ENCODE measurements at regions not wholly inside any gene's neighbourhood (a gene's known extent, or its start where the extent isn't known, plus 50 kb on each side); places are given as distances from the start of the nearest gene placed in this dataset.

- no peak overlapping the region for H3K9ac ChIP-seq (ENCODE audit: low read length)
- no peaks in the 10 kb centered on the region for H3K27me3 ChIP-seq (ENCODE audit: control insufficient read depth, insufficient read depth, low read length)
- H3K4me1 ChIP-seq (ENCODE audit: control insufficient read depth, insufficient read depth, low read length) = no peaks in the 10 kb centered on the region
- H3K27ac ChIP-seq (ENCODE audit: low read depth, low read length) = no peak overlapping the region
- no peaks in the 10 kb centered on the region for H3K36me3 ChIP-seq (ENCODE audit: control insufficient read depth, insufficient read depth, low read length)
- H3K4me3 ChIP-seq (ENCODE audit: low read length) = no peak overlapping the region
Measured at GRCh38 chr10:58885146-58885545, 291.3 kb upstream of the PHYHIPL start.

DNA sequence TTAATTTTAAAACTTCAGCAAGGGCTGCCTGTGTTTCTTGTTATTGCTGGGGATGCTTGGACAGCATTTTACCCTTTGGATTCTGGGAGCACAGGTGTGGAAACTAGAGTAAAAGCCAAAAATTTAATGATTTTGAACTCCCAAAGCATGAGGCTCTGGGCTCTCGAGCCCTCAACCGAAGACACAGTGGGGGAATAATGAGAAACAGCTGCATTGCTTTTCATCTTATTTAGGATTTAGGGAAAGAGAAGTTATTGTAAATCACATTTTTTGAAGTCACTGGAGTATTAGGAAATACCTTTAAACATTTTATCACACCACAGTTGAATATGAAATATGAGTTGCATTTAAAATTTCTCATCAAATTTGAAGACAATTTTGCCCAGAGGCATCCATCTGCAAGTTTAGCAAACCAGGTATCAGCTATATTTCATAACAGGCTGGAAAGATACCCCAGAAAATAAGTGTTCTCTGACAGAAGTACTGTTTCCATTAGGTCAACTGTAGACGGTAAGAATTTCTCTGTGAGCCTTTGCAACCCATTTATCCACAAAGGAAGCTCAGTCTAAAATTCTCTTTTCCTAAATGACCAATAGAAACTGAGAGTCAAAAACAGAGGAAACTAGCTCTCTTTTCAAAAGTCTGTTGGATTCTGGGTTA lies 290.6 kb upstream of the PHYHIPL start:
- no peak overlapping the region for H3K27ac ChIP-seq (ENCODE audit: low read depth, low read length)
- no peak overlapping the region for H3K9ac ChIP-seq (ENCODE audit: low read length)
- H3K36me3 ChIP-seq (ENCODE audit: control insufficient read depth, insufficient read depth, low read length) = no peaks in the 10 kb centered on the region
- no peak overlapping the region for H3K4me3 ChIP-seq (ENCODE audit: low read length)
- H3K27me3 ChIP-seq (ENCODE audit: control insufficient read depth, insufficient read depth, low read length) = no peaks in the 10 kb centered on the region
- H3K4me1 ChIP-seq (ENCODE audit: control insufficient read depth, insufficient read depth, low read length) = no peaks in the 10 kb centered on the region

GRCh38 chr10:58886406-58886805 lies 290.0 kb upstream of the PHYHIPL start:
- H3K36me3 ChIP-seq (ENCODE audit: control insufficient read depth, insufficient read depth, low read length) = no peaks in the 10 kb centered on the region
- H3K9ac ChIP-seq (ENCODE audit: low read length) = no peak overlapping the region
- H3K27me3 ChIP-seq (ENCODE audit: control insufficient read depth, insufficient read depth, low read length) = no peaks in the 10 kb centered on the region
- H3K27ac ChIP-seq (ENCODE audit: low read depth, low read length) = no peak overlapping the region
- no peak overlapping the region for H3K4me3 ChIP-seq (ENCODE audit: low read length)
- H3K4me1 ChIP-seq (ENCODE audit: control insufficient read depth, insufficient read depth, low read length) = no peaks in the 10 kb centered on the region

GRCh38 chr10:58887474-58887873 lies 289.0 kb upstream of the PHYHIPL start:
- H3K27ac ChIP-seq (ENCODE audit: low read depth, low read length) = no peak overlapping the region
- no peaks in the 10 kb centered on the region for H3K36me3 ChIP-seq (ENCODE audit: control insufficient read depth, insufficient read depth, low read length)
- H3K4me3 ChIP-seq (ENCODE audit: low read length) = no peak overlapping the region
- H3K27me3 ChIP-seq (ENCODE audit: control insufficient read depth, insufficient read depth, low read length) = no peaks in the 10 kb centered on the region
- no peak overlapping the region for H3K9ac ChIP-seq (ENCODE audit: low read length)
- H3K4me1 ChIP-seq (ENCODE audit: control insufficient read depth, insufficient read depth, low read length) = no peaks in the 10 kb centered on the region

GRCh38 chr10:58888957-58889356 lies 287.5 kb upstream of the PHYHIPL start:
- Histone ChIP-seq H3K4me3 (ENCODE audit: low read length) (no peak overlapping the region), H3K27ac (ENCODE audit: low read depth, low read length) (no peak overlapping the region), H3K36me3 (ENCODE audit: control insufficient read depth, insufficient read depth, low read length) (no peaks in the 10 kb centered on the region), H3K4me1 (ENCODE audit: control insufficient read depth, insufficient read depth, low read length) (no peaks in the 10 kb centered on the region), H3K27me3 (ENCODE audit: control insufficient read depth, insufficient read depth, low read length) (no peaks in the 10 kb centered on the region), H3K9ac (ENCODE audit: low read length) (no peak overlapping the region)

GRCh38 chr10:58892031-58892531 lies 284.4 kb upstream of the PHYHIPL start:
- Histone ChIP-seq H3K27ac (ENCODE audit: low read depth, low read length) (no peak overlapping the region), H3K9ac (ENCODE audit: low read length) (no peak overlapping the region), H3K4me1 (ENCODE audit: control insufficient read depth, insufficient read depth, low read length) (peaks cover 4% of the 10 kb centered on the region), H3K27me3 (ENCODE audit: control insufficient read depth, insufficient read depth, low read length) (no peaks in the 10 kb centered on the region), H3K4me3 (ENCODE audit: low read length) (no peak overlapping the region), H3K36me3 (ENCODE audit: control insufficient read depth, insufficient read depth, low read length) (no peaks in the 10 kb centered on the region)

DNA sequence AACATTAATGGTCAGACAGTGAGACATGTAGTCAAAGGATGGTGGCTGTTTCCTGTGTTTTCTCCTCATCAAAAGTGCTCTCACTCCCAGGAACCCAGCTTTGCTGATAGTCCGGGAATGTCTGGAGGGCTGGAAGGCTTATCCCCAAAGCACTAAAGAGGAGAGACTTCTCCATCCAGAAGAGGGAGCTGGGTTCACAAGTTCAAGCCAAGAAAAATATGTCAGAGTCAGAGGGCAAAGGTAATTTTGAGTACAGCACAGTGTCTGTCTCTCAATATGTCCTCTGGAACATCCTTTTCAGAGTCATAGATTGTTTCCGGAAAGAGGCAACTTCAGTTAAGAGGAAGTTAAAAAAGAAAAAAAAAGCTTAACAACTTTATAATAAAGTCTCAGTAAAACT lies 281.5 kb upstream of the PHYHIPL start:
- Histone ChIP-seq H3K4me3 (ENCODE audit: low read length) (no peak overlapping the region), H3K36me3 (ENCODE audit: control insufficient read depth, insufficient read depth, low read length) (no peaks in the 10 kb centered on the region), H3K4me1 (ENCODE audit: control insufficient read depth, insufficient read depth, low read length) (peaks cover 4% of the 10 kb centered on the region)

GRCh38 chr10:58896229-58896628 lies 280.2 kb upstream of the PHYHIPL start:
- Histone ChIP-seq H3K9ac (ENCODE audit: low read length) (no peak overlapping the region), H3K27ac (ENCODE audit: low read depth, low read length) (no peak overlapping the region), H3K36me3 (ENCODE audit: control insufficient read depth, insufficient read depth, low read length) (no peaks in the 10 kb centered on the region), H3K4me1 (ENCODE audit: control insufficient read depth, insufficient read depth, low read length) (peaks cover 4% of the 10 kb centered on the region), H3K4me3 (ENCODE audit: low read length) (no peak overlapping the region), H3K27me3 (ENCODE audit: control insufficient read depth, insufficient read depth, low read length) (no peaks in the 10 kb centered on the region)

More for the DNA sequence above, 281.5 kb upstream of the PHYHIPL start:
- Histone ChIP-seq H3K27me3 (ENCODE audit: control insufficient read depth, insufficient read depth, low read length) (no peaks in the 10 kb centered on the region), H3K27ac (ENCODE audit: low read depth, low read length) (no peak overlapping the region), H3K9ac (ENCODE audit: low read length) (no peak overlapping the region)

- Histone ChIP-seq H3K4me3 (ENCODE audit: low read length) (no peak overlapping the region), H3K4me1 (ENCODE audit: control insufficient read depth, insufficient read depth, low read length) (peaks cover 4% of the 10 kb centered on the region), H3K27ac (ENCODE audit: low read depth, low read length) (no peak overlapping the region), H3K9ac (ENCODE audit: low read length) (no peak overlapping the region), H3K36me3 (ENCODE audit: control insufficient read depth, insufficient read depth, low read length) (no peaks in the 10 kb centered on the region), H3K27me3 (ENCODE audit: control insufficient read depth, insufficient read depth, low read length) (no peaks in the 10 kb centered on the region)
Measured at GRCh38 chr10:58897236-58897635, 279.2 kb upstream of the PHYHIPL start.

DNA sequence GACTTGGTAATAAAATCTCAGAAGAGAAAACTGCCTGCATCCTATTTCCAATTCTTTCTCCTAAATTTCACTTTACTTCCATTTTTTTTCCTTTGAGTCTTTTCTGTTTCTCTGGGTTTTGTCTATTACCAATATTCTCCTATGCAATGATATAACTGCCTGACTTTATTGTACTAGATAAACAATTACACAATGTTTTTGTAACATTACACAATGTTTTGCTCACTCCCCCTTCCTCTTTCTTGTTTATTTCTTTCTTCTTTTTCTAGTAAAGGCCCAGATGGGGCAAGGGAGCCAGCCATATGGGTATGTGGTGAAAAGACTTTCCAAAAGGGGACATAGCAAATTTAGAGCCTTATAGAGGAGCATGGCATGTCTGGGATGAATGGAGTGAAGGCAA lies 278.7 kb upstream of the PHYHIPL start:
- H3K4me1 ChIP-seq (ENCODE audit: control insufficient read depth, insufficient read depth, low read length) = peaks cover 4% of the 10 kb centered on the region
- no peak overlapping the region for H3K27ac ChIP-seq (ENCODE audit: low read depth, low read length)
- no peaks in the 10 kb centered on the region for H3K36me3 ChIP-seq (ENCODE audit: control insufficient read depth, insufficient read depth, low read length)
- no peak overlapping the region for H3K4me3 ChIP-seq (ENCODE audit: low read length)
- H3K27me3 ChIP-seq (ENCODE audit: control insufficient read depth, insufficient read depth, low read length) = no peaks in the 10 kb centered on the region
- no peak overlapping the region for H3K9ac ChIP-seq (ENCODE audit: low read length)

DNA sequence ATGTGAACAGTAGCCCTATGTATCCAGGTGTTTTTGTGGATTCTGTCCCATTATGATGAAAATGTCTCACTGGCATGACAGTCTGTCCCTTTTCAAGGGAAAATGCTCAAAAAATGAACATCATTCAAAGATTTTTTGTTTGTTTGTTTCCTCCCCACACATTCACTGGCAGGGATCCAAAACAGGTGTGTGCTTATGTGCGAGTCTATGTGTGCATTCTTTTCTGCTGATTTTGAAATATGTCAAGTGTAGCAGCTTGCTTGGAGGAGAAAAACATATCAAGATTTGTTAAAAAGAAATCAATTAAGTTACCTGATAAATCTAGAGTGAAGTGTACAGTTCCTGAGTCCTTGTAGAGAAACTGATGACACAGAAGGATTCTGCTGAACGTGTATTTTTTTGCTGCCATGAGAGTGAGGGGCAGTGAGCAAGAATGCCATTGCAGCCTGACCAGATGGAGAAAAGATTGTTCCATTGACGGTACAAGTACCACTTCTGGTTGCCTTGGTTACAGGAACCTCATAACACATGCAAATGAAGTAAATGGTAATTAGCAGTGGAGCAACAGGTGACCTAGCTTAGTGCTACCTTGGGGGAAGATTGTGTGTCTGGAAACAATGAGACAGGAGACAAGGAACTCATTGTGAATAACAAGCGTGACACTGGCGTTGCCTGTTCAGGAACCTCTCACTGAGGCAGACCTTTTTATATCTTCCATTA lies 277.4 kb upstream of the PHYHIPL start:
- no peak overlapping the region for H3K27ac ChIP-seq (ENCODE audit: low read depth, low read length)

GRCh38 chr10:58901092-58901646 lies 275.3 kb upstream of the PHYHIPL start:
- H3K4me1 ChIP-seq (ENCODE audit: control insufficient read depth, insufficient read depth, low read length) = peaks cover 4% of the 10 kb centered on the region
- H3K9ac ChIP-seq (ENCODE audit: low read length) = no peak overlapping the region
- H3K36me3 ChIP-seq (ENCODE audit: control insufficient read depth, insufficient read depth, low read length) = no peaks in the 10 kb centered on the region
- no peak overlapping the region for H3K4me3 ChIP-seq (ENCODE audit: low read length)
- H3K27ac ChIP-seq (ENCODE audit: low read depth, low read length) = no peak overlapping the region
- H3K27me3 ChIP-seq (ENCODE audit: control insufficient read depth, insufficient read depth, low read length) = no peaks in the 10 kb centered on the region

More for the DNA sequence above, 277.4 kb upstream of the PHYHIPL start:
- Histone ChIP-seq H3K9ac (ENCODE audit: low read length) (no peak overlapping the region), H3K27me3 (ENCODE audit: control insufficient read depth, insufficient read depth, low read length) (no peaks in the 10 kb centered on the region), H3K4me1 (ENCODE audit: control insufficient read depth, insufficient read depth, low read length) (peaks cover 4% of the 10 kb centered on the region), H3K4me3 (ENCODE audit: low read length) (no peak overlapping the region), H3K36me3 (ENCODE audit: control insufficient read depth, insufficient read depth, low read length) (no peaks in the 10 kb centered on the region)

Data from rectal smooth muscle tissue (tissue), 1 donor.